ENCODE measurements at regions not wholly inside any gene's neighbourhood (a gene's known extent, or its start where the extent isn't known, plus 50 kb on each side); places are given as distances from the start of the nearest gene placed in this dataset.

- TF ChIP-seq CTCF (IDR thresholded peaks at IDR 0.05) (no peak), EP300 (IDR thresholded peaks at IDR 0.05) (no peak), POLR2A (IDR thresholded peaks at IDR 0.05) (no peak), POLR2AphosphoS5 (IDR thresholded peaks at IDR 0.05) (no peak)
- no peaks in the 10 kb centered on the region for H3K27me3 ChIP-seq
- intact Hi-C loops (cut with DNase I): no loop called here
- peak overlapping the region in 2 of 4 donors; percentile 40 to 56 for H3K27ac ChIP-seq
- no peak for DNase-seq
- H3K36me3 ChIP-seq: no peaks in the 10 kb centered on the region
- 95 to 96% methylated on average over 4 of the region's 4 CpGs for WGBS, 2 donors
- no peaks in the 10 kb centered on the region for H3K9me3 ChIP-seq
- H3K4me3 ChIP-seq: no peak overlapping the region
- peaks cover 0 to 38% (median 20%) of the 10 kb centered on the region in 4 donors for H3K4me1 ChIP-seq
Observed at GRCh38 chr3:177524742-177525141, 327.5 kb upstream of the TBL1XR1 start.

DNA sequence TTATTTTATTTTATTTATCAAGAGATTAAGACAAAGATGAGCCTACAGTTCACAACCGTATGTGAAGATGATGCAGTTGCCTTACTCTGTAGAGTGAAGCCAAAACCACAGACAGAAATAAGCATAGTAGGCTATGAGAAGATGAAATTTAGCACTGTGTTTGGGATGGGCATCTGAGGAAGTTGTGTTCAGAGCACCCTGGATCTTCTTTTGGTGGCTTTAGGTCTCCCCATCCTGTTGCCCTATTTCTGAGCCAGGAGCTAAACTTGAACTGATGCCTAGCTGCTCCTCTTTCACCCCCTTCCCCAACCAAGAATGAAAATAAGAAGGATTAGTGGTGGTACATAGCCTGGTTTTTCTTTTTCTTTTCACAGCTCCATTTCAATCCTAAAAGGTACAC lies 328.1 kb upstream of the TBL1XR1 start:
- 80 to 89% methylated on average over 1 of the region's 1 CpG for WGBS, 2 donors
- intact Hi-C loops (cut with DNase I): no loop called here
- Histone ChIP-seq H3K9me3 (no peaks in the 10 kb centered on the region), H3K27ac (peak overlapping the region in 1 of 4 donors; percentile 43), H3K27me3 (no peaks in the 10 kb centered on the region), H3K36me3 (no peaks in the 10 kb centered on the region), H3K4me3 (no peak overlapping the region), H3K4me1 (peaks cover 0 to 42% (median 26%) of the 10 kb centered on the region in 4 donors)
- TF ChIP-seq POLR2AphosphoS5 (IDR thresholded peaks at IDR 0.05) (no peak), EP300 (IDR thresholded peaks at IDR 0.05) (no peak), POLR2A (IDR thresholded peaks at IDR 0.05) (no peak), CTCF (IDR thresholded peaks at IDR 0.05) (no peak)
- DNase-seq: no peak

GRCh38 chr3:177525987-177526712 lies 328.9 kb upstream of the TBL1XR1 start:
- H3K27ac ChIP-seq: peak overlapping the region in 2 of 4 donors; percentile 42 to 43
- H3K4me1 ChIP-seq: peaks cover 0 to 50% (median 29%) of the 10 kb centered on the region in 4 donors
- 44 to 68% methylated on average over 9 of the region's 9 CpGs for WGBS, 2 donors
- intact Hi-C loops (cut with DNase I): no loop called here
- no peaks in the 10 kb centered on the region for H3K36me3 ChIP-seq
- H3K9me3 ChIP-seq: no peaks in the 10 kb centered on the region
- DNase-seq: no peak
- TF ChIP-seq POLR2AphosphoS5 (IDR thresholded peaks at IDR 0.05) (no peak), POLR2A (IDR thresholded peaks at IDR 0.05) (no peak), EP300 (IDR thresholded peaks at IDR 0.05) (no peak), CTCF (IDR thresholded peaks at IDR 0.05) (no peak)
- H3K4me3 ChIP-seq: no peak overlapping the region
- H3K27me3 ChIP-seq: no peaks in the 10 kb centered on the region

- DNase-seq: no peak
- no peaks in the 10 kb centered on the region for H3K36me3 ChIP-seq
- 91 to 93% methylated on average over 7 of the region's 7 CpGs for WGBS, 2 donors
- H3K4me3 ChIP-seq: no peak overlapping the region
- no peaks in the 10 kb centered on the region for H3K9me3 ChIP-seq
- H3K4me1 ChIP-seq: peaks cover 0 to 50% (median 29%) of the 10 kb centered on the region in 4 donors
- TF ChIP-seq EP300 (IDR thresholded peaks at IDR 0.05) (no peak), POLR2AphosphoS5 (IDR thresholded peaks at IDR 0.05) (no peak), POLR2A (IDR thresholded peaks at IDR 0.05) (no peak), CTCF (IDR thresholded peaks at IDR 0.05) (no peak)
- peak overlapping the region in 2 of 4 donors; percentile 0 to 6 for H3K27ac ChIP-seq
- no peaks in the 10 kb centered on the region for H3K27me3 ChIP-seq
- intact Hi-C loops (cut with DNase I): no loop called here
Observed at GRCh38 chr3:177527182-177527581, 329.9 kb upstream of the TBL1XR1 start.
